ENCODE measurements at regions not wholly inside any gene's neighbourhood (a gene's known extent, or its start where the extent isn't known, plus 50 kb on each side); places are given as distances from the start of the nearest gene placed in this dataset.

DNA sequence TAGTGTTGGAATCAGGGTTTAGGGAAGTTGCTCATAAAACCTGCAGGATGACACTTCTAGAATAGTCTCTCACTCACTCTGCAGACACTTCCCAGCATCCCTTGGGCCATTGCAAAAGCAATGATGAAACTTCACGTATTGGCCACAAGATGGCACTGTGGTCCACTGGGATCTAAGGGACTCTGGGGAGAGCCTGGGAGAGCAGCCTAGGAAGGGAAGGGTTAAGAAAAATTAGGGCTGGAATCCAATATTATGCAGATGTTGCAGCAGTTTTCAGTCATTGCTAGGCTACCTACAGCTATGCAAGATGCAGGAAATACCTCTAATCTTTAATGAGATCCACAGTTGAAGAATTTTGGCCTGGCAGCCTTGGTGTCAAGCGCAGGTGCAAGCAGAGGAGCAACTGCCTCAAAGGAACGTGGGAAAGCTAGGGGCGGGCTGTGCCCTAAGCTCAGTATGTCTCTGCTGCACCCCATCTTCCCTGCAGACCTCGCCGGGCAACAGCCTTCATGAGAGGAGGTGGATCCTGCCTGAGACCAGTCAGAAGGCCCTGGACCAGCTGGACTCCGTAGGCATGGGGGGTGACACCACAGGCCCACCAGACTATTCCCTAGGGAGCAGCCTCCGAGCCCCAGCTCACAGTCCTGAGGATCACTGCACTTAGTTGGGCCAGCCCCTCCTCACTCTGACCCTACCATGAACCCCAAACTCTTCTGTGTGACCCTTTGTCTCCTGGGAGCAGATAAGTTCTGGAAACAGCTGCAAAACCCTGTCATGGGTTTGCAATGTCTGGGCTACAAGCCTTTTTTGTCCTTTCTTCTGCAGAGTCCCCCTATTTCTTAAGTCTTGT, 127.9 kb upstream of the PRSS58 start:
- peak; percentile 4 to 41 (median 11) for DNase-seq

DNA sequence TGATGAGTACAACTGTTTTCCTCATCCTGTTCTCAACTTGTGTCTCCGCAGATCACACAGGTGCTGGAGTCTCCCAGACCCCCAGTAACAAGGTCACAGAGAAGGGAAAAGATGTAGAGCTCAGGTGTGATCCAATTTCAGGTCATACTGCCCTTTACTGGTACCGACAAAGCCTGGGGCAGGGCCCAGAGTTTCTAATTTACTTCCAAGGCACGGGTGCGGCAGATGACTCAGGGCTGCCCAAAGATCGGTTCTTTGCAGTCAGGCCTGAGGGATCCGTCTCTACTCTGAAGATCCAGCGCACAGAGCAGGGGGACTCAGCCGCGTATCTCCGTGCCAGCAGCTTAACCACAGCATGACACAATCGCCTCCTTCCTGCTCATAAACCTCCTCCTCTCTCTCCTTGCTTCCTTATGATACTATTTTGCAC, 126.7 kb upstream of the PRSS58 start:
- peak in 1 of 6 experiments; percentile 42 for DNase-seq

DNA sequence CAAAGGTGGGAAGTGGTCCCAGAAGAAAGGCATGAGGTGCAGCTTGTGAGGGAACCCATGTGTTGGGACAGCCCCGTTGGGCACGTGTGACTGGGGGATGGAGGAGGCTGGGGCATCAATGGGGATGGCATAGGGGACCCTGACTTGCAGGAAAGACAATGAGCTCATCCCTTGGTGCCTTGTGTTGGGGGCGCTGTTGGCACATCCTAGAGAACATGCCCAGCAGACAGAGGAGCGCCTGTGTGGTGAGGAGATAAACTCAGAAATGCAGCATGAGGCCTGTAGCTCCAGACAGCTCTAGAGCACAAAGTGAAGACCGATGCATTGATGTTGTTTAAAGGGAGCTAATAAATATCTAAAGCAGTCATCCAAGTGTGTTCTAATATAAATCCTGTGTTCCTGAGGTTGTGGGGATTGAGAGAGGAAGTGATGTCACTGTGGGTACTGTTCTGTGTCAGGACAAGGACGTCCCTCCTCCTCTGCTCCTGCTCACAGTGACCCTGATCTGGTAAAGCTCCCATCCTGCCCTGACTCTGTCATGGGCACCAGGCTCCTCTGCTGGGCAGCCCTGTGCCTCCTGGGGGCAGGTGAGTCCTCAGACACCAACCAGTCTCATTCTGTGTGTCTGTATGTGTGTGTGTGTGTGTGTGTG, 126.1 kb upstream of the PRSS58 start:
- DNase-seq = no peak

DNA sequence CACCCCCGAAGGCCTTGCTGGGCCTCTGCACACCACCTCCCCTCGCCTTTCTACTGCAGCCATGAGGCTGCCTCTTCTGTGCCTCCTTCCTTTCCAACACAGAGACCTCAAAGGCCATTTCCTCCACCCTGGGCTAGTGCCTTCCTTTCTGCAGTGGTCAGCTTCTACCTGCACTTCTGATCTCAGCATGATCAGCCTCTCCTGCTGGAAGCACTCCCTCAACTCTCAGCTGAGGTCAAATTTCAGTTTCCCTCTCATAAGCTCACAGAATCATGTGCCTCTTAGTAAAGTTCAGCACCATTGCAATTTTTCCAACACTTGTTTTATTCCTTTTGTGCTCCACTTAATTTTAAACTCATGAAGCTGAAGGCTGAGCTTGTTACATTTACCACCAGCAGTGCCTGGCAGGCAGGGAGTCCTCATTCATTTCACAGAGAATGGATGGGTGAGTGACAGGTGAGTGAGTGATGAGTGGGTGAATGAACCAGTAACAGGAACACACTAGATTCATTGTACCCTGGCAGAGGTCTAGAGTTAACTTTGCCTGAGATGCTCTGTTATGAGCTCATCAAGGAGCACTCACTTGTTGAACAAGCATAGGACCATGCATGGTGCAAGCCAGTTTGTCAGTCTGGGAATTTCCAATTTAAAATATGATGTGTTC, 124.0 kb upstream of the PRSS58 start:
- DNase-seq = no peak

DNA sequence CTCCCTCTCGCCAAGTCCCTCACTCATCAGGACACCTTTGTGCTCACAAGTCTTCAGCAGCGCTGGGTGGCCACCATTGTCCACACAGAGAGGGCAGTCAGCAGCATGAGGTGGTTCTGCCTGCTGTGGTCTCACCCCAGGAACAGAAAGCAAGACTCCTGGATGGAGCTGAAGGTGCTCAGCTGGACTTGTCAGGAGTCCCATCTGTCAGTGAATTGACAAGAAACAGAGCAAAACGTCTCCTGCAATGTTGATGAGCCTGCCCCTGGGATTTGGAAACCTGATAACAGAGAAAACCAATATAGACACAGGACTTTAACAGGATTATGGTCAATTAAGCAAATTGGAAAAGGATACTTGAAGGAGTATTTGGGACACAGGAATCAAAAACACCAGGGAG, 122.2 kb upstream of the PRSS58 start:
- DNase-seq = no peak

DNA sequence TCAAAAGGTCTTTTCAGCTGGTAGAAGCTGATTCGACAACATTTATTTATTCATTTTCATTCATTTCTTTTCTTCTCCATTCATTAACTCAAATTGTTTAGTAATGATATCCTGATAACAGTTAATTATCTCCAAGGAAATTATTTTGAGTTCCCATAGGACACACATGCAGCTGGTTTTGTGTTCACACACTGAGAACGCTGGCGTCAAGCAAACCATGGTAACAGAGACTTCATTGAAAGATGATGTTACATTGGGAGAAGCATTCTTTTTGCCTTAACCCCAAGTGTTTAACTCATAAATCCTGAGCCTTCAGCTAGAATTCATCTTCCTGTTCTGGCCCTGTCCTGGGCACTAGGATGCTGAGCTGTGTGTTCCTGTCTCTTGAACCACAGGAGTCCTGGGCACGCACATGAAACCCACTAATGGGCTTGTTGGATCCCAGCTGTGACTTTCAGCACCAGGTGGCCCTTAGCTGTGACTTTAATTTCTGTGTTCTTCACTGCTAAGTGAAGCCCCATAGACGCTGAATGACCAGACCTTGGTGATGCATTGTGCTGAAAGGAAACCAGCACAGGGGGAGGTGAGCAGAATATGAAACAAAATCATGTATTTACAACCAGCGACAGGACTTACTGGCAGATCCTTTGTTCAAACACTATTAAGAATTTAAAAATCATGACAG, 121.5 kb upstream of the PRSS58 start:
- no peak for DNase-seq

DNA sequence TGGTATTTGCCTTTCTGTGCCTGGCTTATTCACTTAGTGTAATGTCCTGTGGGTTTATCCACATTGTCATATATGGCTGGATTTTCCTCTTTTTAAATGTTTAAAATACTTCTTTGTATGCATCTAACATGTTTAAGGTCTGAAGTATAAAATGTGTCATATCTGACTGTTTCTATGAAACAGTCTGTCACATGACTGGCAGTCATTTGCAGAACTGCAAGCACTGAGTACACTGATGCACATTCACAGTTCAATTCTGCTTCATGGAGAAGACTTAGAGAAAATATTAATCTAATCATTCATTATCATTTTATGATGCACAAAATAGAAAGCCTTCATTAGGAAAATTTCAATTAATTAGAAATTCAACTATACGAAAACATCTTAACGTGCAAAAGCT, 119.7 kb upstream of the PRSS58 start:
- DNase-seq = no peak

DNA sequence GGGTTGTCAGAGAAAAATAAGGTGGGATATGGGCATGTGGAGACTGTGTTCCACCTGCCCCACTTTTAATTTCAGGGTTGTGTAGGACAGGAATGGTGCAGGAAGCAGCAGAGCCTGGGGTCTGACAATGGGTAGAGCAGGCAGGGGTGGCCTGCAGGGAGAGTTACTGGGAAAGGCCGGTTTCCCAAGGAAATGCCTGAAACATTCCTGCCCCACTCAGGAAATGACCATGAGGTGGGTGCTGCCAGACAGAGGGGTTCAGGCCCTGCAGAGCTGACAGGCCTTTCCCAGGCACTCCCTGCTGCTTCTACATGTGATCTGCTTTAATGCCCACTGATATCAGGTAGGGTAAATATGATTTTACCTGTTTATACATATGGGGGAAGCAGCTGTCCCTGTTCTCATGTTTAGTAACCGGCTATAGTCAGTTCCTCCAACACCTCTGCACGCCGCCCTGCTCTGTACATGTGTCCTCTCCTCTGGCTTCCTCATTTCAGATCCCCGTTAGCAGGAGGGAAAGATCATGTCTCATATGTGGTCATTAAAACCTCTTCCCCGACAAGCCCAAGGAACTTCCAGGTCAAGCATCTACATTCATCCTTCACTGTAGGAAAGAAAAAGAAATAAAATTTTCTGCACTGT, 118.6 kb upstream of the PRSS58 start:
- no peak for DNase-seq

DNA sequence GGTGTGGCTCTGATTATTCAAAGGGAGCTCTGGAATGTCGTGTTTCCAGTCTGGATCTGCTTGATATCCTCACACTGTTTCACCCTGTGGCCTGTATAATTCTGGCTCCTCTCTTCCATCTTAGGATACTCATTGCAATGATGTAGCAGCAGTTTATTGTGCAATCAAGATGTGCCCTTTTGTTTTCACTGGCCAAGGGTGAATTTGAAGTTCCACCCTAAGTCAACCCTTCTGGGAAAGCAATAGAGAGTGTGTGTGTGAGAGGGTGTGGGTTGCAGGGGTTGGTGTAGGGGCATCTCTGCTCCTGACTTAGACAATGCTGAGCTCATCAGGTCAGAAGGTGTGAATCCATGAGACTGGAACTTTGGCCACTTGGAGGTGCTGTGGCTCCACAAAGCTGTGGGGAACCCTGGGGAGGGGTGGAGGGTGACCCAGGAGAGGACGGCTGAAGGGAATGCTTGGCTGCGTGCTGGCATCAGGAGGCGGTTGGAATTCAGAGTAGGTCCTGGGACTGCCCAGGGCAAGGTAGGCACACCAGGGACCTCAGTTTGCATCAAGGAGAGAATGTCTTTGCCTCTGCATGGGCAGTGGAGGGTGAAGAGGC, 118.0 kb upstream of the PRSS58 start:
- DNase-seq = no peak

DNA sequence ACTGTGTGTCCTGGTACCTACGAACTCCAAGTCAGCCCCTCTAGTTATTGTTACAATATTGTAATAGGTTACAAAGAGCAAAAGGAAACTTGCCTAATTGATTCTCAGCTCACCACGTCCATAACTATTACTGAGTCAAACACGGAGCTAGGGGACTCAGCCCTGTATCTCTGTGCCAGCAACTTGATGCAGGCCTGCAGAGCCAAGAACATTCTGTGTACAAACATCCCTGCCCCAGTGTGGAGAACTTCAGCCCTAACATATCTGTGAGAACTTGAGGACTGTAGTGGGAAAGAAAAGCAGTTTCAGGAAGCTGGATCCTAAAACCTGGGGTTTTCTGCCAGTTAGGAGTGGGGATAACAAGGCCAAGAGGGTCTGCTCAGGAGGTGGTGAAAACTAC, 114.9 kb upstream of the PRSS58 start:
- DNase-seq = no peak

DNA sequence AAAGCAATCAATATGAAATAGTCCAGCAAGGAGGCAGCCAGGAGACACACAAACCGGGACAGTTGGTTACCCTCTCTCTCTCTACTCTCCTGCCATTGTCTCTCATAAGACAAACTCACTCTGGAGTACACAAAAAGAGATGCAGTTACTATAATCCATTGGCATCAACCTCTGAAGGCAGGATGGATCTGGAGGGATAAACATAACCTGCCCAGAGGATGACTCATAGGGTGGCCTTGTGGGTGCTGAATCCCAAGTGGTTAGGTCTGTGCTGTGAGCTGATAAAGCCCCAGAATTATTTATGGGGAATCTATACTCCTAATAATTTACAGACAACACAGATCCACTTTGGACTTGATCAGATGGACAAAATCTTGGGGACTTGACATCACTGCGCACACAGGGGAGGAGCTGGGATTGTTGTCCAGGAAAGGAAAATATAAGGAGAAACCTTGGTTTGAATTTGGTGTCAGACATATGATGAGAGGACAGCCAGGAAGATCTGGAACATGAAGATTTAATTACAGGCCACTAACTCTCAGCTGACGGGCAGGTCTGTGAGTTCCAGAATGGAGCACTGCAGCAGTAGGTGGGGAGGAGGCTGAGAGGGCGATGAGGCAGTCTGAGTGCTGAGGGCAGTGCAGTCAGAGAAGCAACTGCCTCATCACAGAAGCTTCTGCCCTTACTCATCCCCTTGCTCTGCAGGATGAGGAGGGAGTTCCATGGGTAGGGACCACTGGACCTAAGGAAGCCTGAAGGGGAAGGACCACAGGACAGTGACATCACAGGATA, 113.9 kb upstream of the PRSS58 start:
- DNase-seq = no peak

DNA sequence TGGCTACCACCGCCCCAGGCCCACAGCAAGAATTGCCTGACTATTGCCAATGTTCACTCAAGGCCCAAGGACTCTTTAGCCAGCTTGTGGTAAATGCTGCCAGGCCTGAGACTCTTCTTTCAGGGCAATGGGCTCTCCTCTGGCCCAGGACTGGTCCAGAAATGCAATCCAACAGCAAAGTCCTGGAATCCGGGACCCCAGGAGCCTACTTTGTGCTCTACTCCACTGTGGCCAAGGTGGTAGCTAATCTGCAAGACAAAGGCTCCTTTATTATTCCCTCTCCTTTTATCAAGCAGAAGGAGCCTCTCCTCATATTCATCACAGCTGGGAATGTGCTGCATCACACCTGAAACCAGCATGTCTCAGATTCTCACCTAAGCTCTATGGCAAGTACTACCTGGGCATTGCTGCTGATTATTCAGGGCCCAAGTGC, 107.6 kb upstream of the PRSS58 start:
- DNase-seq = no peak

DNA sequence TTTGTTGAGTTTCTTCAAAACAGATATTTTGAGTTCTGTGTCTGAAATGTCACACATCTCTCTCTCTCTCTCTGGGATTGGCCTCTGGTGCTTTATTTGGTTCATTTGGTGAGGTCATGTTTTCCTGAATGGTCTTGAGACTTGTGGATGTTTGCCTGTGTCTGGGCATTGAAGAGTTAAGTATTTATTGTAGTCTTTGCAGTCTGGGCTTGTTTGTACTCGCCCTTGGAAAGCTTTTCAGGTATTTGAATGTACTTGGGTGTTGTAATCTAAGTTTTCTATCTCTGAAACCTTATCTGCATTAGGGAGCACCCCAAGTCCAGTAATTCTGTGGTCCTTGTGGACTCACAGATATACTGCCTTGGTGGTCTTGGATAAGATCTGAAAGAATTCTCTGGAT, 106.7 kb upstream of the PRSS58 start:
- DNase-seq = no peak

DNA sequence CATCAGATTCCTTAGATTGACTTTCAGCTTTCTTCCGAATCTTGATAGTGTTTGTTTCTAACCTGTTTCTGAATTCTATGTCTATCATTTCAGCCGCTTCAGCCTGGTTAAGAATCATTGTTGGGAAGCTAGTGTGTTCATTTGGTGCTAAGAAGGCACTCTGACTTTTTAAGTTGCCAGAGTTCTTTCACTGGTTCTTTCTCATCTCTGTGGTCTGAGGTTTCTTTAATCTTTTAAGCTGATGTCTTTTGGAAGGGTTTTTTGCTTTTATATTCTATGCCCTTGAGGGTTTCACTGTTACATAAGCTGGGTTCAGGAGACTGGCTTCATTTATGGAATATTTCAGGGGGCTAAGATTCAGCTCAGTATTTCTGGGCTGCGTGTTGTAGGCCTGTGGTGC, 104.5 kb upstream of the PRSS58 start:
- peak in 3 of 6 experiments; percentile 64 to 67 (median 66) for DNase-seq

DNA sequence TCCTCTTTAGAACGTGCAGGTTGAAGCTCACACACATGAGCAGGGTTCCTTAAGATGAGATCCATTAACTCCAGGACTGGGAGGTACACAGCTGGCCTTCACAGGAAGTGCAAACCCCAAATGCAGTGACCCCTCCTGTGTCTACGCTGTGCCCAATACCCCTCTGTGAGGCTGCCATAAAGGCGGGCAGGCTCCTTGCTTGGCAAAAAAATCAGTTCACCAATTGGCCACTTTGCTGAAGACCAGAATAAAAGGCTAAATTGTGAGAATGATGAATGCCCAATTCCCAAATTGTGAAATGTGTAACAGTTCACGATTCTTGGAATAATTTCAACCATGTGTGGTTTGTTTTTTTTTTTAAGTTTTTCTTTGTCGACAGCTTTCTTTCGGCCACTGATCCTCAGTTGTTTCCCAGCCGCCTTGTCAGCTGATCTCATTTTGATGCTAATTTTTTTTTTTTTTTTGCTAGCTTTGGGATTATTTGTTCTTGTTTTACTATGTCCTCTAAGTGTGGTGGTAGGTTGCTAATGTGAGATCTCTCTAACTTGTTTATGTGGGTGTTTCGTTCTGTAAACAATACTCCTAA, 101.9 kb upstream of the PRSS58 start:
- no peak for DNase-seq

DNA sequence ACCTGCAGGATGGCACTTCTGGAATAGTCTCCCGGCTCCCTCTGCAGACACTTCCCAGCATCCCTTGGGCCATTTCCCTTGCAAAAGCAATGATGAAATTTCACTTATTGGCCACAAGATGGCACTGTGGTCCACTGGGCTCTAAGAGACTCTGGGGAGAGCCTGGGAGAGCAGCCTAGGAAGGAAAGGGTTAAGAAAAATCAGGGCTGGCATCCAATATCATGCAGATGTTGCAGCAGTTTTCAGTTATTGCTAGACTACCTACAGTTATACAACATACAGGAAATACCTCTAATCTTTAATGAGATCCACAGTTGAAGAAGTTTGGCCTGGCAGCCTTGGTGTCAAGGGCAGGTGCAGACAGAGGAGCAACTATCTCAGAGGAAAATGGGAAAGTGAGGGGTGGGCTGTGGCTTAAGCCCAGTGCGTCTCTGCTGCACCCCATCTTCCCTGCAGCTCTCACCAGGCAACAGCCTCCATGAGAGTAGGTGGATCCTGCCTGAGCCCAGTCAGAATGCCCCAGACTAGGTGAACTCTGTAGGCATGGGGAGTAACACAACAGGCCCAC, 100.2 kb upstream of the PRSS58 start:
- DNase-seq = peak in 4 of 6 experiments; percentile 12 to 48 (median 27)

DNA sequence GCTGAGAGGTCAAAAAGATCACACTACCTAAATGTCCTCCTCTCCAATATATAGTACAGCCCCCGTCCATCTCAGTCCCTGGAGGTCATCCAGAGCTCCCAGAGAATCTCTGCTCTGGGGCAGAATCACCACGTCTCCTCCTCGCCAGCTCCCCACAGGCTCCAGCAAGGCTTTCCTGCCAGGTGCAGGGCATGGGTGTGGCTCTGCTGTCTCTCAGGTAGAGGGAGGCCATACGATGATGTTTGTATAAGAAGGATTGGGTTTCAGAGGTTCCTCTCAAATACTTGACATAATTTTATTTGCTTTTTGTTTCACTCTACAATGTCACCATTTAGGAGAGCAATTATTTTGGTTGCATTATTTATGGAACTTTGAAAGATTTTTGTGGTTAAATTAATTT, 98.3 kb upstream of the PRSS58 start:
- DNase-seq = no peak

DNA sequence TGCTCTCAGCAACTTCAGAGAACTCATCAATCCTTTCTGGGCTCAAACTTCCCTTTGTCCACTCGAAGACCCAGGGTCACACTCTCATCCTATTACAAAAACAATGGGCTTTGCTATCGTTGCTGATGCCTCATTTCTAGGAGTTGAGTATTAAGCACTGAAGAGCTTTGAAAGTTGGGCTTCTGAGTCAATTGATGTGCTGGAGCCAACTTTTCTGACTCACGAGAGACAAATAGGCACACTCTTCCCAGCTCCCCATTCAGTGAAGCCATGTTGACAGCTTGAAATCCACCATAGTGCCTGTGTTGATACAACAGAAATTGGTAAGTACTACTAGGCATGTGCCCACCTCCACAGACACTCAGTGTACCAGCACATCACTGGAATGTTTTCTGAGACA, 97.5 kb upstream of the PRSS58 start:
- DNase-seq = no peak

DNA sequence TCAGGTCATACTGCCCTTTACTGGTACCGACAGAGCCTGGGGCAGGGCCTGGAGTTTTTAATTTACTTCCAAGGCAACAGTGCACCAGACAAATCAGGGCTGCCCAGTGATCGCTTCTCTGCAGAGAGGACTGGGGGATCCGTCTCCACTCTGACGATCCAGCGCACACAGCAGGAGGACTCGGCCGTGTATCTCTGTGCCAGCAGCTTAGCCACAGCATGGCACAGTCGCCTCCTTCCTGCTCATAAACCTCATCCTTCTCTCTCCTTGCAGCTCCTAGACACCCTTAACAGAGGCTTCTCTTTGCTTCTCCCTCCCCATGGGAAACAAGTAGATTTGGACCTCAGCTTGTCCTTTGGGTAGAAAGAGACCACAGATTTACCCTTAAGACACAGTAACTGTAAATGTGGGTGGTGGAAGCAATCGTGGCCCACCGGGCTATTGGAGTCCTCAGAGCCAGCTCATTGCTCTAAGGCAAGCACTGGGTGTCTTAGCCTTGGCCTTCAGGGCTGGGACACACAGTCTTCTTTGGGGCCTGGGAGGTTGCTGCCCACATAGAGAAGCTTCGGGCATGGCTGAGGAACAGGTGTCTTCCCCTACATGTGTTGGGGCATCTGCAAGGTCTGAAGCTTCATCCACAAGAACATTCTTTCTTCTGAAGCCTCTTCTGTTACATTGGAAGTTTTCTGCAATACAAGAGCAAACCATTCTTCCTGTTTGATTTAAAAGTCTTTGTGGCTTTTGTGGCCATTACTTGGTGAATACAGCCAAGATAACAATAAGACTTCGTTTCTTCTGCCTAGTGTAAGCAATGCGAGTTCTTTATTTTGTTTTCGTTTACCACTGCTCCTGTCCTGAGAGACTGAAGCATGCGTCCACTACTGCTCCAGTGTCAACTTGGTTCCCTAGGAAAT, 95.5 kb upstream of the PRSS58 start:
- DNase-seq = peak in 2 of 6 experiments; percentile 15 to 39

All from stimulated activated naive CD4-positive, alpha-beta T cell (primary cell).